ENCODE measurements at regions not wholly inside any gene's neighbourhood (a gene's known extent, or its start where the extent isn't known, plus 50 kb on each side); places are given as distances from the start of the nearest gene placed in this dataset.

DNA sequence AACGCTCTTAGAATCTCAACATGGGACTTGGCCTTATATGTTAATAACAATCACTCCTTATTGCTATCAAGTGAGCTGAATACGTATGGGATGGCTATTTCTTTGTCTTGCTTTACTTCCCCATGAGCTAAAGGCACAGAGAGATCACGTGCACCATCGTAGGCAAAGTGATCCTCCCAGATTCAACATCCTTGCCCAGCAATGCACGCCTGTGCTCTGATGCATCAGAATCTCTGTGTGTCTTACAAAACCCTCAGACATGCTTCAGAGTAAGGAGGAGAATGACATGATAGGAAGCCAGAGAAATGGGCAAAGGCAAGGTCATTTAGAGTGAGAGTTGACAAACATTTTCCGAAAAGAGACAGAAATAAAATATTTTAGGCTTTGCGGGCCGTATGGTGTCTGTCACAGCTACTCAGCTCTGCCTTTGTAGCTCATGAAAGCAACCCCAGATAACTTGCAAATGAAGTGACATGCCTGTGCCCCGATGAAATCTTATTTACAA lies 277.6 kb upstream of the CDH4 start:
- TF ChIP-seq, protein P1, sequence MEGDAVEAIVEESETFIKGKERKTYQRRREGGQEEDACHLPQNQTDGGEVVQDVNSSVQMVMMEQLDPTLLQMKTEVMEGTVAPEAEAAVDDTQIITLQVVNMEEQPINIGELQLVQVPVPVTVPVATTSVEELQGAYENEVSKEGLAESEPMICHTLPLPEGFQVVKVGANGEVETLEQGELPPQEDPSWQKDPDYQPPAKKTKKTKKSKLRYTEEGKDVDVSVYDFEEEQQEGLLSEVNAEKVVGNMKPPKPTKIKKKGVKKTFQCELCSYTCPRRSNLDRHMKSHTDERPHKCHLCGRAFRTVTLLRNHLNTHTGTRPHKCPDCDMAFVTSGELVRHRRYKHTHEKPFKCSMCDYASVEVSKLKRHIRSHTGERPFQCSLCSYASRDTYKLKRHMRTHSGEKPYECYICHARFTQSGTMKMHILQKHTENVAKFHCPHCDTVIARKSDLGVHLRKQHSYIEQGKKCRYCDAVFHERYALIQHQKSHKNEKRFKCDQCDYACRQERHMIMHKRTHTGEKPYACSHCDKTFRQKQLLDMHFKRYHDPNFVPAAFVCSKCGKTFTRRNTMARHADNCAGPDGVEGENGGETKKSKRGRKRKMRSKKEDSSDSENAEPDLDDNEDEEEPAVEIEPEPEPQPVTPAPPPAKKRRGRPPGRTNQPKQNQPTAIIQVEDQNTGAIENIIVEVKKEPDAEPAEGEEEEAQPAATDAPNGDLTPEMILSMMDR (IDR thresholded peaks at IDR 0.05), result no peak
- ATAC-seq (ENCODE audit: low FRiP score), result no peak
- no peak for DNase-seq (ENCODE audit: low spot score)

DNA sequence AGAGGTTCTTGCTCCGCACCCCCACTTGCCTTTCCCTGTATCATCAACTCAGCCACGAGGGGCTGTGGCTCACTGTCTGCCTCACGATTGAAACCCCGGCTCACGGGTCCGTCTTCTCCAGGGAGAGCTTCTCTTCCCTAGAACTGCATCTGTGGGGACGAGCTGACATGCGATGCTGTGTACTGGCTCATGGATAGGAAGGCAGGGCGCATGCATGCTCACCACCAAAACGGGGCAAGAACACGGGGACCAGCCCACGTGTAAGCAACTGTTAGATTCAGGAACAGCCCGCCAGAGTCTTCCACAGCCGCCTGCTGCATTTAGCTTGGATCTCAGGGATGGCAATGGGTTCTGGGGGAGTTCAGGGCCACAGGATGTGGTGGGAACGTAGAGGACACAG lies 275.9 kb upstream of the CDH4 start:
- ATAC-seq (ENCODE audit: low FRiP score) (no peak), DNase-seq (ENCODE audit: low spot score) (no peak)
- TF ChIP-seq, protein P1 (IDR thresholded peaks at IDR 0.05), result no peak

- TF ChIP-seq, protein P1 (IDR thresholded peaks at IDR 0.05), result no peak
- no peak for ATAC-seq (ENCODE audit: low FRiP score)
These were observed 275.1 kb upstream of the CDH4 start for GRCh38 chr20:60976913-60977312.

GRCh38 chr20:60977901-60978300 lies 274.2 kb upstream of the CDH4 start:
- DNase-seq (ENCODE audit: low spot score) (no peak), ATAC-seq (ENCODE audit: low FRiP score) (no peak)
- TF ChIP-seq, protein P1 (IDR thresholded peaks at IDR 0.05), result no peak

More at GRCh38 chr20:60976913-60977312, 275.1 kb upstream of the CDH4 start:
- DNase-seq (ENCODE audit: low spot score), result no peak

DNA sequence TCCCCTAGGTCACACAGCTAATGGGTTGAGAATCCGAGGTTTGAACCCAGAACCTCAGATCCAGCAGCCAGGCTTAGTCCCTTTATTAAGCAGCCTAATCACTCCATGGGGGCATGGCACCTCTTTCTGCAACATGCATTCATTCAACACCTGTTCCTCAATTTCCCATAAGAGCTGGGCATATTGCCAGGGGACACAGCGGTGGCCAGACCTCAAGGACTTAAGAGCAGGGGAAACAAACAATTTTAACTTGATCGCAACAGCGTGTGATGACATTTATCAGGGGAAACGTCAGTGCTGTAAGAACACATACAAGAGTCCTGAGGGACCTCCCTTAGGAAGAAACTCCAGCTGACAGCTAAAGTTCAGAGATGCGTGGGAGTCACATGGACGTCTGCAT lies 267.4 kb upstream of the CDH4 start:
- TF ChIP-seq, protein P1 (IDR thresholded peaks at IDR 0.05), result no peak
- ATAC-seq (ENCODE audit: low FRiP score) (no peak), DNase-seq (ENCODE audit: low spot score) (no peak)

DNA sequence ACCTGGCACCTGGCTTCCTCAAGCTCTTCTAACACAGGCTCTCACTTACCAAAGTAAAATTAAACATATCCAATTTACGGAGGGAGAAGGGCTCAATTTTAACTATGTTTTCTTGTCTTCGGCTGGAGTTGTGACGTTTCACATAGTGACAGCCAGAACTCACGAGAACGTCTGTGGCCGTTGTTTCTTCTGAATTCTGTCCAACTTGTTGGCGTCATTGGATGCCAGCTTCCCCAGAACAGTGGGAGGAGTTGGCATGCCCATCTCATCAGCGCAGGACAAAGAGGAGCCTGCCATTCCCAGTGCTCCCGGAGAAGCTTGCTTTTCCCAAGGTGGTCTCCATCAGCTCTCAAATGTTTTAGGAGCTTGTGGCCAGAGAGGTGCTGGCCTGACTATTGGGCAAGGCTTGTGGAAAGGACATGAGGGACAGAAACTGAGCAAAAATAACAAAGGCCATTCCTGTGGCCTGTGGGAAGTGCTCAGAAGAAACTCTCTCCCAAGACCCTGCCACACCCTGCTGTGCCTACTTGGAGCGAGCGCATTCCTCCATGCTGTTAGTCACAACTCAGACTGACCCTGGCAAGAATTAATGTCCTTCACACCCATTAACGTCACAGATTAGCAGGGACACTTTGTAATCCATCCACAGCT lies 265.4 kb upstream of the CDH4 start:
- no peak for ATAC-seq (ENCODE audit: low FRiP score)
- TF ChIP-seq, protein P1 (IDR thresholded peaks at IDR 0.05), result no peak
- DNase-seq (ENCODE audit: low spot score), result no peak

DNA sequence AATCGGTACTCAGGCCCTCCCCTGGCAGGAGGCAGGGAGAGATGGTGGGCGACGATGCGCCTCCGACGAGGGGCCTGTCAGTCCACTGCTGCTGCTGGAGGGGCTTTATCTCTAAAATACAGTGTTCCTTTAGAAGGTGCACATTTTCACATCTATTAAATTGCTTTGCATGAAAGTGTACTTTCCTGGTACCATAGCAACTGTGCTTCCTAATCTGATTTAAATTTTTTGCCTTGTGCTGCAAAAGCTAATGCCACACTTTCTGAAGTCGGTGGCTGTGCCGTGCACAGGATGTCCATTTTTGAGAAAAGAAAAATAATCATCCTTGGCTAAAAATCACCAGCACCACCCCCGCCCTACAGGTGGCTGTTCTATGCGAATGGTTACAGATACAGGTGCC lies 262.0 kb upstream of the CDH4 start:
- TF ChIP-seq, protein P1 (IDR thresholded peaks at IDR 0.05), result no peak
- no peak for DNase-seq (ENCODE audit: low spot score)
- no peak for ATAC-seq (ENCODE audit: low FRiP score)
